ENCODE measurements at regions not wholly inside any gene's neighbourhood (a gene's known extent, or its start where the extent isn't known, plus 50 kb on each side); places are given as distances from the start of the nearest gene placed in this dataset.

GRCh38 chr6:1551249-1551648 lies 58.5 kb upstream of the FOXC1 start:
- DNase-seq (ENCODE audit: low read depth): no peak

- no peak for DNase-seq (ENCODE audit: low read depth)
Measured at GRCh38 chr6:1552296-1552761, 57.4 kb upstream of the FOXC1 start.

- no peak for DNase-seq (ENCODE audit: low read depth)
Measured at GRCh38 chr6:1553562-1554083, 56.1 kb upstream of the FOXC1 start.

- DNase-seq (ENCODE audit: low read depth): no peak
Measured at GRCh38 chr6:1554141-1554475, 55.6 kb upstream of the FOXC1 start.

- DNase-seq (ENCODE audit: low read depth): peak; percentile 43
Measured at GRCh38 chr6:1554476-1555310, 55.0 kb upstream of the FOXC1 start.

- no peak for DNase-seq (ENCODE audit: low read depth)
Measured at GRCh38 chr6:1558388-1558787, 51.3 kb upstream of the FOXC1 start.
